ENCODE measurements at regions not wholly inside any gene's neighbourhood (a gene's known extent, or its start where the extent isn't known, plus 50 kb on each side); places are given as distances from the start of the nearest gene placed in this dataset.

DNA sequence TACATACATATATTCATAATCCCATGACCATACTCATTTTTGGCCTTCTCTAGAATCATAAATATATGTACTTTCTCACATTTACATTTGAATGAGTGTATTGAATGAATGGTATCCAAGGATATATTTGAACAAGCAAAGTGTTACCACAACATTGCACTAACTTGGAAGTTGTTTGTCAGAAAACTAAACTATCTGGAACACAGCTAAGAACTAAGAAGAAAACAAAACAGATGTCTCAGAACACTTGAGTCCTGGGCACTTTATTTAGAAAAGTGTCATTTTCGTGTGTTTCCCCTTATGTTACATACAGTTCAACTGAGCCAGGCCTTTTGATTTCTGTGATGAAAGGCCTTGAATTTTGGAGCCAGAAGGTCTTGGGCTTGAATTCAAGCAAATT is 466.7 kb upstream of the FAT1 start:
- TF ChIP-seq FOXM1 (IDR thresholded peaks at IDR 0.05; ENCODE audit: borderline replicate concordance) (no peak), HDGF (IDR thresholded peaks at IDR 0.05; ENCODE audit: borderline replicate concordance) (no peak), BHLHE40 (IDR thresholded peaks at IDR 0.05; ENCODE audit: borderline replicate concordance) (no peak), SP1 (IDR thresholded peaks at IDR 0.05) (no peak), ZNF384 (IDR thresholded peaks at IDR 0.05) (no peak), FOXA1 (IDR thresholded peaks at IDR 0.05) (no peak), FOXK2 (IDR thresholded peaks at IDR 0.05) (no peak), ELF4 (IDR thresholded peaks at IDR 0.05) (no peak)
- TF ChIP-seq, protein P1, sequence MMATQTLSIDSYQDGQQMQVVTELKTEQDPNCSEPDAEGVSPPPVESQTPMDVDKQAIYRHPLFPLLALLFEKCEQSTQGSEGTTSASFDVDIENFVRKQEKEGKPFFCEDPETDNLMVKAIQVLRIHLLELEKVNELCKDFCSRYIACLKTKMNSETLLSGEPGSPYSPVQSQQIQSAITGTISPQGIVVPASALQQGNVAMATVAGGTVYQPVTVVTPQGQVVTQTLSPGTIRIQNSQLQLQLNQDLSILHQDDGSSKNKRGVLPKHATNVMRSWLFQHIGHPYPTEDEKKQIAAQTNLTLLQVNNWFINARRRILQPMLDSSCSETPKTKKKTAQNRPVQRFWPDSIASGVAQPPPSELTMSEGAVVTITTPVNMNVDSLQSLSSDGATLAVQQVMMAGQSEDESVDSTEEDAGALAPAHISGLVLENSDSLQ (IDR thresholded peaks at IDR 0.05): no peak
